Upper lobe of right lung (tissue), 1 donor: ENCODE measurements at regions not wholly inside any gene's neighbourhood (a gene's known extent, or its start where the extent isn't known, plus 50 kb on each side); places are given as distances from the start of the nearest gene placed in this dataset.

Source experiments
- ATAC-seq: fragments of 200-7000 bp; cut with Tn5 transposase; one replicate; pipeline ENCODE4 v1.9.1; 2020; ENCODE audit warnings: mild to moderate bottlenecking, moderate library complexity
- DNase-seq: peaks from one replicate; pipeline ENCODE4 v3.0.0-alpha.2; 2020
- H3K27ac ChIP-seq: fragments of 200-600 bp; one replicate; pipeline ENCODE4 v1.8.0; 2022
- H3K27me3 ChIP-seq: fragments of 200-600 bp; one replicate; pipeline ENCODE4 v1.8.0; 2022; ENCODE audit warnings: mild to moderate bottlenecking
- H3K36me3 ChIP-seq: fragments of 200-600 bp; one replicate; pipeline ENCODE4 v1.8.0; 2022
- H3K4me1 ChIP-seq: fragments of 200-600 bp; one replicate; pipeline ENCODE4 v1.8.0; 2022
- H3K4me3 ChIP-seq: fragments of 200-600 bp; one replicate; pipeline ENCODE4 v1.8.0; 2022; ENCODE audit warnings: mild to moderate bottlenecking
- H3K9me3 ChIP-seq: fragments of 200-600 bp; one replicate; pipeline ENCODE4 v1.8.0; 2022
- CTCF ChIP-seq: fragments of 200-600 bp; IDR thresholded peaks from one replicate; pipeline ENCODE4 v1.8.0; 2022; ENCODE audit warnings: antibody characterized with exemption
- intact Hi-C: fragments of 100-400 bp; cut with DNase I; formaldehyde crosslinking; loops from one replicate; pipeline ENCODE4 v1.11.0; 2022
- donor health status: DM: no; HTN: yes; CAD: no; lungs with severe emphysema.

GRCh38 chr2:41957431-41957830 is 90.4 kb upstream of the PKDCC start:
- no peaks in the 10 kb centered on the region for H3K9me3 ChIP-seq
- ATAC-seq (no peak), DNase-seq (no peak)
- TF ChIP-seq CTCF, result no peak
- no peak overlapping the region for H3K4me3 ChIP-seq
- intact Hi-C loops, result no loop called here
- no peaks in the 10 kb centered on the region for H3K36me3 ChIP-seq
- H3K4me1 ChIP-seq, result no peaks in the 10 kb centered on the region
- no peaks in the 10 kb centered on the region for H3K27me3 ChIP-seq
- H3K27ac ChIP-seq, result no peak overlapping the region

- H3K9me3 ChIP-seq, result no peaks in the 10 kb centered on the region
- H3K36me3 ChIP-seq, result no peaks in the 10 kb centered on the region
- intact Hi-C loops, result no loop called here
- DNase-seq (no peak), ATAC-seq (no peak)
- no peaks in the 10 kb centered on the region for H3K4me1 ChIP-seq
- H3K27ac ChIP-seq, result no peak overlapping the region
- no peaks in the 10 kb centered on the region for H3K27me3 ChIP-seq
- no peak for TF ChIP-seq CTCF
- H3K4me3 ChIP-seq, result no peak overlapping the region
Observed at GRCh38 chr2:41958251-41958650, 89.6 kb upstream of the PKDCC start.

DNA sequence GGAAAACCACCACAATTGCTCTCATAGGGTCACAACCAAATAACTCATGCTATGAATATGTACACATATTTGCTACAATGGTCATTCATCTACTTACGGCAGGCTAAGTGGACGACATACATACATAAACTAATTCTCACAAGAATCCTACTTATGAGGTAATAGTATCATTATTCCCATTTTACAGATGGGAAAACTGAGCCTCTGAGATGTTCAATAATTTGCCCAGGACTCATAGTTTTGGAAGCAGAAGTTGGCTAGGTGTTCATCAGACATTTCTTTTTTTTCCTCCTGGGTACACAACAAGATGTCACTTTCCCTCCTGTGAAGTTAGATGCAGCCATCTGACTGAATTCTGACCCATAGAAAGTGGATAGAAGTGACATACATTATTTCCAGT is 89.0 kb upstream of the PKDCC start:
- Histone ChIP-seq H3K4me3 (no peak overlapping the region), H3K27ac (no peak overlapping the region), H3K4me1 (no peaks in the 10 kb centered on the region), H3K27me3 (no peaks in the 10 kb centered on the region), H3K36me3 (no peaks in the 10 kb centered on the region), H3K9me3 (no peaks in the 10 kb centered on the region)
- intact Hi-C loops, result no loop called here
- ATAC-seq (no peak), DNase-seq (no peak)
- TF ChIP-seq CTCF, result no peak

- intact Hi-C loops, result no loop called here
- ATAC-seq, result no peak
Observed at GRCh38 chr2:41959760-41960159, 88.1 kb upstream of the PKDCC start.

GRCh38 chr2:41962922-41963622 is 84.7 kb upstream of the PKDCC start:
- intact Hi-C loops, result no loop called here
- peaks cover 34% of the 10 kb centered on the region for H3K4me1 ChIP-seq

More at GRCh38 chr2:41959760-41960159, 88.1 kb upstream of the PKDCC start:
- Histone ChIP-seq H3K4me3 (no peak overlapping the region), H3K4me1 (peaks cover 9% of the 10 kb centered on the region), H3K27ac (no peak overlapping the region), H3K27me3 (no peaks in the 10 kb centered on the region), H3K9me3 (no peaks in the 10 kb centered on the region), H3K36me3 (no peaks in the 10 kb centered on the region)
- no peak for TF ChIP-seq CTCF
- DNase-seq, result no peak

More at GRCh38 chr2:41962922-41963622, 84.7 kb upstream of the PKDCC start:
- Histone ChIP-seq H3K9me3 (no peaks in the 10 kb centered on the region), H3K36me3 (no peaks in the 10 kb centered on the region), H3K27ac (no peak overlapping the region), H3K4me3 (no peak overlapping the region), H3K27me3 (no peaks in the 10 kb centered on the region)
- DNase-seq (no peak), ATAC-seq (no peak)
- no peak for TF ChIP-seq CTCF
